ENCODE measurements at regions not wholly inside any gene's neighbourhood (a gene's known extent, or its start where the extent isn't known, plus 50 kb on each side); places are given as distances from the start of the nearest gene placed in this dataset.
"Not testable (repeated sequence)": the region's sequence is repeated elsewhere in the genome, so short reads cannot be mapped to it uniquely, and the experiment has no call there.

DNA sequence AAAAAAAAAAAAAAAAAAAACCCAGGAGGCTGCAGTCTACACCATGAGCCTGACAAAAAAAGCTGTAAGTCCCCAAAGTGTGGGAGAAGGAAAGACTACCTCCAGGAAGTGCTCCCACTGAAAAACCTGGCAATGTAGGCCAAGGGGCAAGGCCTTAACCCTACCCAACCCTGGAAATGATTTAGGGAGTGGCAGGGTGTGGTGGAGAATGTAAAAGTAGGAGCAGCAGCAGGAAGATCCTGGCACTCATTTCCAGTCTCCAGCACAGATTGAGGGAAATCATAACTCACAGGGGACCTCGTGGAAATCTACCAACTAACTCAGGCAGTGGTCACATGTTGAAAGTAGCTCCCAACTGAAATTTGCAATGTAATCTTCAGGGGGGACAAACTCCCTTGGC lies 839.5 kb downstream of the EPHA3 start:
- DNase-seq: no peak

GRCh38 chr3:89947337-89947954 lies 840.0 kb downstream of the EPHA3 start:
- DNase-seq: no peak

GRCh38 chr3:89948008-89948407 lies 840.6 kb downstream of the EPHA3 start:
- DNase-seq: no peak

DNA sequence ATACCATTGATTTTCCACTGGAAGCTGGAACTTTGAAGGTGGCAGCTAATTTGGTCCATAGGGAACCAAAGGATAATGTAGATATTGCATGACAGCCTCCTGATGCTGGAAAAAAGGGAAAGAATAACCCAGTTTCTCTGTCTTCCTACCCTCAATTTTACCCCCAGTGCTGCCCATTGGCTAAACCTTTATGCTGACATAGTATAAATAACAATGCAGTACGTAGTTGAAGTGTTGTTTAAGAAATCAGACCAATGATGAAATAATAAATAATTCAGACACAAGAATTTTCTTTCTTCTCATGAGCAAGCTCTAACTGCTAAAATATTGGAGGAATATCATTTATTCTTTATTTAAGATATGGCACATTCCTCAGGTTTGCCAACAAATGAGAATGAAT lies 843.4 kb downstream of the EPHA3 start:
- DNase-seq: no peak

GRCh38 chr3:89954137-89954536 lies 846.7 kb downstream of the EPHA3 start:
- no peak for DNase-seq

GRCh38 chr3:89955156-89955555 lies 847.7 kb downstream of the EPHA3 start:
- DNase-seq: no peak

GRCh38 chr3:89957451-89957850 lies 850.0 kb downstream of the EPHA3 start:
- DNase-seq: no peak

DNA sequence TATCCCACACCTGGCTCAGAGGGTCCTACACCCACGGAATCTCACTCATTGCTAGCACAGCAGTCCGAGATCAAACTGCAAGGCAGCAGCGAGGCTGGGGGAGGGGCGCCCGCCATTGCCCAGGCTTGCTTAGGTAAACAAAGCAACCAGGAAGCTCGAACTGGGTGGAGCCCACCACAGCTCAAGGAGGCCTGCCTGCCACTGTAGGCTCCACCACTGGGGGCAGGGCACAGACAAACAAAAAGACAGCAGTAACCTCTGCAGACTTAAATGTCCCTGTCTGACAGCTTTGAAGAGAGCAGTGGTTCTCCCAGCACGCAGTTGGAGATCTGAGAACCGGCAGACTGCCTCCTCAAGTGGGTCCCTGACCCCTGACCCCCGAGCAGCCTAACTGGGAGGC lies 850.7 kb downstream of the EPHA3 start:
- not testable (repeated sequence) for DNase-seq

- no peak for DNase-seq
These were observed 856.9 kb downstream of the EPHA3 start for GRCh38 chr3:89964347-89964746.

- no peak for DNase-seq
These were observed 859.6 kb downstream of the EPHA3 start for GRCh38 chr3:89966877-89967665.

DNA sequence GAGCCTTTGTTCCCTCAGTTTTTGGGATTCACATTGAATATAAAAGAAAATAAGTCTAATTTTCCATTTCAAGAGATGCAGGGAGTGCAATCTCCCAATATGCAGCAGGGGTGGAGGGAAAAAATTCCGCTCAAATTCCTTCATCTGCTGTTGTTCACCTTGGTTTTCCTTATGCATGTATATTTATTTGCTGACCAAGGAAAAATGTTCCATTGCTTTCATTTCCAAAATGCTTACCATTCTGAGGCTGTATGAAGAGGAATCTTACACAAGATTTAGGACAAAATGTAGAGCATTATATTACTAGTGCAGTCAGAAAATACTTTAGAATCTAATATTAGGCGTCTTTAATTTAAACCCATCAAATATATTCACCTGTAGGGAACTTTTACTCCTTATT lies 863.9 kb downstream of the EPHA3 start:
- DNase-seq: no peak

- DNase-seq: no peak
These were observed 865.7 kb downstream of the EPHA3 start for GRCh38 chr3:89973156-89973555.

DNA sequence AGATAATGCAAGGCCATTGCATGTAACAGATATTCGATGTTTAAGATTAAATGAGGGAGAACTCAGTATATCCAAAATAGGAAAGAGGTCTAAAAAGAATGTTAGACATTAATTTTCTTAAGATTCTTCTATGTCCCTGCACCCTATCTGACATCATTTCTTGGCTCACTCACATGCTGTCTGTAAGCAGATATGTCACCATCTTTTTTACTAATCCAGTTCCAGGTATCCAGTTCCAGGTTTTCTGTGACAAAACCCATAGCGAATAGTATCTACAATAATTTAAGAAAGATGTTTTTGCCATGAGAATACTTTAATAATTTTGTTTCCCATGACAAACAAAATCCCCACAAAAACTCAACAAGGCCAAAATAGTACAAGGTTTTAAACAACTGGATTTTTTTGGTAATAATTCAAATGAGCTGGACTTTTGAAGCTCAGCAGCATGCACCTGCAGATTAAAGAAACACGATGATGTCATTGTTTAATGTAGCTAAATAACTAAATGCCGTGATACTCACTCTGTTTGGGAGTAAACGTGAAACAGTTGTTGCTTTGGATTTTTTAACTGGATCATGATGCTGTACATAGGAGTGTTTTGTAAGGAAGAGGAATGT lies 867.6 kb downstream of the EPHA3 start:
- no peak for DNase-seq

DNA sequence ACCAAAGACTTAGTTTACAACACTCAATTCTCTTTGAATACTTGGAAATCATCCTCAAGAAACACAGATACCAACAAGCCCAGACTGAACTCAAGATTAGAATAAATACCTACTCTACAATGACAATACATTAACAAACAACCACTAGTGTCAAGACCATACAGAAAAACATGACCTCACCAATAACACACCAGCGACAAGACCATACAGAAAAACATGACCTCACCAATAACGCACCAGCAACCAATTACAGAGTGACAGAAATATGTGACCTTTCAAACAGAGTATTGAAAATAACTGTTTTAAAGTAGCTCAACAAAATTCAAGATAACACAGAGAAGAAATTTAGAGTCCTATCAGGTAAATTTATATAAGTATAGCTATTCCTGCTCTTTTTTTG lies 876.0 kb downstream of the EPHA3 start:
- DNase-seq: no peak

DNA sequence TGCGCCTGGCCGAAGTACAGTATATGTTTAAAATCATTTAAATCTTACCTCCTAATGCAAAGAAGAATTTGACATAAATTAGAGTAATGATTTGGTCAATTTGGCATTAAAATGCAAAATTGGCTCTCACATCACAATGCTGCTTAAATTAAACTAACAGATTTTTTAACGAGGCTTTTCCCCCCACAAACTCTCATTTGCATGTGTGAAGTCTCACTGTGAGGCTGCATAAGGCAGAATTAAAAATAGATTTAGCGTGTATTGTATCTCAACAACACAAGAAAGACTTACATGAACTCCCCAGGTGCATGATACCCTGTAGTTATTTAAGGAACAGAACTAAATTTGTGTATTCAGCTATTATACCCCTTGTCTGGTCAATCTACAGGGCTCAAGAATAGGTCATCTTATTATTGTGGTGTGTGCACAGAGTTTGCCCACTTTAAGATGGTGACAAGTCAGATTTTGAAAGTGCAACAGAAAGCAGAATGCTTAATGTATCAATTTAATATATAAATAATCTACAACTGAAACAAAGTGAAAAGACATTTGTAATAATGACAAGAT lies 897.9 kb downstream of the EPHA3 start:
- DNase-seq: no peak

GRCh38 chr3:90007778-90008499 lies 900.5 kb downstream of the EPHA3 start:
- no peak for DNase-seq

GRCh38 chr3:90010341-90010740 lies 902.9 kb downstream of the EPHA3 start:
- DNase-seq: no peak

DNA sequence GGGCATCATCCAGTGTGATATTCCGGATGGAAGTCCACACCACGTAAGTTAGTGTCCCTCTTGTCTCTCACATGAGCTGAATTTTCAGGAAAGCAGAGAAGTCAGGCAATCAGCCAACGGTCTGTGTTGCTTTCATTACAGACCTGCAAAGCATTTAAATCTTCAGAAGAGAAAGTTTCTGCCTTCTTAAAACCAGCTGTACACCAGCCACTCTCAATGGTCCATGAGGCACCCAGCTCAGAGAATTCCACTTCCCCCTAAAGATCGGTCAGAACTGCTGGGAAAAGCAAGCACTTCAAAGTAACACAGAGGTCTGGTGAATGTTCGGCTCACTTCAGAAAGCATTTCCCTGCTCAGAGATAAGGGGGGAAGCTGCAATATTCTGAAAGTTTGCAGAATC lies 903.7 kb downstream of the EPHA3 start:
- no peak for DNase-seq

GRCh38 chr3:90011596-90011995 lies 904.2 kb downstream of the EPHA3 start:
- DNase-seq: no peak

DNA sequence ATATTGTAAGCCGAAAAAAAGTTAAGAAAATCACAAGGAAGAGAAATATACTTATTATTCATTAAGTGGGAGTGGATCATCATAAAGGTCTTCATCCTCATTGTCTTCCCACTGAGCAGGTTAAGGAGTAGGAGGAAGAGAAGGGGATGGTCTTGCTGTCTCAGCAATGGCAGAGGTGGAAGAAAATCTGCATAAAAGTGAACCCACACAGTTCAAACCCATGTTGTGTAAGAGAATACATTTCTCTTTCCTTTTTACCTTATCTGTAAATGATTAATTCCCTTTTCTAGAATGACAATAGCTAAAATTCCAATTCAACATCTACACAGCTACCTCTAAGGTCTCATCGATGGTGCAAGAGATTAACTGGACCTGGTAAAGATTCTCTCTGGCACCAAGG lies 904.6 kb downstream of the EPHA3 start:
- no peak for DNase-seq

DNA sequence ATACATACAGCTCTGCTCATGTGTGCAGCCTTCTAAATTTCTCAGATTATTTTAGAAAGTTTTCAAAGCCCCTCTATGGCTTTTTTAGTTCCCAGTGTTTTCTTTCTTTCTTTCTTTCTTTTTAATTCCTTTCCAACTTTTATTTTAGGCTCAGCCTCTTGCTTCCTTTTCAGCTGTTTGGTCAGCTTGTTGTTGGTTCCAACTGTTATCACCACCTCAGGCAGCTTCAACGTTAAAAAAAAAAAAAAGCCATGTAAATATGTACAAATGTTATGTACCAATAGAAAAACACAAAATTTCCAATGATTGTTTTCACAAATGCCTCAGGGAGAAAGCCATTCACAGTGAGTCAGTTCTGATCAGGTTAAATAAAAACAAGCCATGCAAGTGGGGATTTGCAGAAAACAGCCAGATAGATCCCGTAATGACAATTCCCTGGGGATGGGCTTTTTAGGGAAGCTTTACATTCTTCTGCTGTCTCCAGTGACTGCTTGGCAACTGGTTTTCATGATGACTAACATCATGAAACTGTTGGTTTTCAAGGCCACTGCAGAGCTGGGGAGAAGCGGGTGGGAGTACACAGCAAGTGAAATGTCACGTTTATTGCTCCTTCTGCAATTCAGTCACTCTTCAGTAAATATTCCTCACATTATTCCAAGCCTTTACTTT lies 908.4 kb downstream of the EPHA3 start:
- DNase-seq: no peak

- no peak for DNase-seq
These were observed 909.1 kb downstream of the EPHA3 start for GRCh38 chr3:90016555-90016954.

DNA sequence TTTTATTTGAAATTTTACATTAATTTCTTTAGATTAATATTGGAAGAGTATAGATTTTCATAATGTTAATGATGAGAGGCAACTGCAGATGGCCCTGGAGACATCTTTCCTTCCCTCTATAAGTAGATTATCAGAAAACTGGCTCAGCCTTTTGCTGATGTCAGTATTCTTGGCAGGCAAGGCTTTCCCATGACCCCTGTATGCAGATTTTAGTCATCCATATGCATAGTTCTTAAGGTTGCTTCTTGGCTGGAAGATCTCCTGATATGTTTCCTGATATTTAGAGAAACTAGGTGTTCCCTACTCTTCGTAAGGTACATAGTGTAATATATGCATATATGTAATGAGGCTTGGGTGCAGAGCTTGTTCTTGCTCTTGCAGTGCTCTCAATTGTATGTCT lies 911.4 kb downstream of the EPHA3 start:
- DNase-seq: no peak
